GM23338 (cell line): ENCODE measurements at regions not wholly inside any gene's neighbourhood (a gene's known extent, or its start where the extent isn't known, plus 50 kb on each side); places are given as distances from the start of the nearest gene placed in this dataset.
A peak's percentile ranks its signal among the peaks of the same experiment; 100 is the strongest.

Experiments used
- CREB1 ChIP-seq: fragments of 250-450 bp; sonication (Bioruptor Pico); IDR thresholded peaks from 2 replicates; pipeline ENCODE4 v1.5.0; 2020; ENCODE audit warnings: low read depth, mild to moderate bottlenecking, moderate library complexity
- CTCF ChIP-seq, 2 experiments: fragments of 200-600 bp in 1 of 2; sonication (generic) in 1 of 2; conservative IDR thresholded peaks; 2 replicates each; pipeline versions ENCODE4 v1.5.1 to v1.6.1; 2016 to 2017; ENCODE audit warnings: antibody characterized with exemption in 2 of 2, low read depth in 2 of 2, mild to moderate bottlenecking in 2 of 2, moderate library complexity in 1 of 2
- ETS1 ChIP-seq: IDR thresholded peaks from 2 replicates; pipeline ENCODE4 v1.6.1; 2016; ENCODE audit warnings: antibody characterized with exemption
- EZH2 ChIP-seq: fragments of 200-600 bp; sonication (generic); IDR thresholded peaks from one replicate; pipeline ENCODE4 v1.8.0; 2017; ENCODE audit warnings: antibody characterized with exemption, mild to moderate bottlenecking, low read depth; ENCODE audit not compliant: unreplicated experiment
- EZH2phosphoT487 ChIP-seq: fragments of 200-600 bp; sonication (generic); IDR thresholded peaks from one replicate; pipeline ENCODE4 v1.8.1; 2018; ENCODE audit warnings: antibody characterized with exemption; ENCODE audit not compliant: unreplicated experiment
- JUNB ChIP-seq: IDR thresholded peaks from one replicate; pipeline ENCODE4 v1.6.1; 2016; ENCODE audit warnings: antibody characterized with exemption; ENCODE audit not compliant: unreplicated experiment
- NANOG ChIP-seq: IDR thresholded peaks from 2 replicates; pipeline ENCODE4 v1.6.1; 2016; ENCODE audit warnings: antibody characterized with exemption, borderline replicate concordance
- POLR2AphosphoS5 ChIP-seq: IDR thresholded peaks from 2 replicates; pipeline ENCODE4 v1.6.1; 2016; ENCODE audit warnings: antibody characterized with exemption, low read depth
- REST ChIP-seq: IDR thresholded peaks from one replicate; pipeline ENCODE4 v1.6.1; 2018; ENCODE audit warnings: antibody characterized with exemption; ENCODE audit not compliant: unreplicated experiment
- STAT1 ChIP-seq: IDR thresholded peaks from one replicate; pipeline ENCODE4 v1.6.1; 2016; ENCODE audit warnings: antibody characterized with exemption; ENCODE audit not compliant: unreplicated experiment
- ZNF114 ChIP-seq: fragments of 250-450 bp; sonication (Bioruptor Pico); IDR thresholded peaks from 2 replicates; pipeline ENCODE4 v1.5.0; 2020; ENCODE audit warnings: mild to moderate bottlenecking, moderate library complexity

- TF ChIP-seq CTCF (conservative IDR thresholded peaks at IDR 0.05; ENCODE audit: low read depth in 2 of 2) (peak; percentile 70 to 77), NANOG (no peak), POLR2AphosphoS5 (no peak), EZH2phosphoT487 (no peak), REST (no peak), CREB1 (no peak), JUNB (no peak), STAT1 (no peak), ETS1 (no peak), ZNF114 (no peak), EZH2 (no peak)
Observed at GRCh38 chr6:71510057-71510713, 221.6 kb downstream of the OGFRL1 start.
